Fibroblast of skin of back (primary cell): ENCODE measurements at regions not wholly inside any gene's neighbourhood (a gene's known extent, or its start where the extent isn't known, plus 50 kb on each side); places are given as distances from the start of the nearest gene placed in this dataset.

Experiments used
- DNase-seq: peaks from one replicate; pipeline ENCODE4 v3.0.0-alpha.2; 2013

DNA sequence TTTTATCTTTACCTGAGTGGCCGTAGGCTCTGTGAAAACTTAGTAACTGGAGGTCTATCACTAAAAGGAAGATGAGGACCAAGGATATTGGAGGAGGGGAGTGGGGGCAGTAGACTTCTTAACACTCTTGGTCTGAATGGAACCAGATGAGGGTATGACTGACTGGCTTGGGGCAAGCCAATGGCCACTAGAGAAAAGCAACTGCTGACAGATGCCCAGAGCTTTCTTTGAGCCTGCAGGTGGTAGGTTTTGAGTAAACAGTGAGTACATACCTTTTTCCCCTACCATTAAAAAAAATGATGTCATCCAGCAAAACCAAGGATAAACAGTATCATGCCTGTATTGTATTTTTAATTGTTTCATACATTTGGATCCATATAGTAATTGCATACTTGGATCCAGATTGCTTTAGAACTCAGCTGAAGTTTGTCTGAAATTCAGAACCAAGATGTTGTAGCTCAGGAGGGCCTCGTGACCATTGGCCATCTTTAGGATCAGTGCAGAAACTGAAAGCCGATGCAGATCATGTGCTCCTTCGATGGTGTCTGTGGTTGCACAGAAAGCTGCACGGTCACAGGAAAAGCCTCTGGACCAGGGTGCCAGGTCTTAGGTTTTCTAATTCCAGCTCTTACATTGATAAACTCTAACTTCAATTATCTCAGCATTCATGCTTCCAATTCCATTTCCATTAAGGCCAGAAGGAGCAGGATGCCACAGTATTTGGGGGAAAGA lies 131.0 kb downstream of the PDGFRA start:
- no peak for DNase-seq

DNA sequence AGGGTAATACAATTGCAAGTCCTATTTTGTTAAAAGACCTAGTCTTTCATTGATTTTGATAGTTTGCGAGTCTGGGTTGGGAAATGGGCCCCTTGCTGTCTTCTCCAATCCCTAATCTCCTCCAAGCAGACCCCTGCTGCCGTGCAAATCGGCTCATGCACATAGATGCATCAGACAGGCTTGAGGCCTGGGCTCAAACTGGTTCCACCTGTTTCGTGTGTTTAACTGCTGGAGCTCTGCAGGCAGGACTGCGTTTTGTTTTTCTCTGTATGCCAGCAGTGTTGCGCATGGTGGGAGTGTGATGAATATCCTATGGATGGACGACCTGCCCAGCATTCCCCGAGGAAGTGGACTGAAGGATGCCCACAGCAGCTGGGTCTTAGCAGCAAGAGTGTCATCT lies 133.9 kb downstream of the PDGFRA start:
- DNase-seq: no peak

DNA sequence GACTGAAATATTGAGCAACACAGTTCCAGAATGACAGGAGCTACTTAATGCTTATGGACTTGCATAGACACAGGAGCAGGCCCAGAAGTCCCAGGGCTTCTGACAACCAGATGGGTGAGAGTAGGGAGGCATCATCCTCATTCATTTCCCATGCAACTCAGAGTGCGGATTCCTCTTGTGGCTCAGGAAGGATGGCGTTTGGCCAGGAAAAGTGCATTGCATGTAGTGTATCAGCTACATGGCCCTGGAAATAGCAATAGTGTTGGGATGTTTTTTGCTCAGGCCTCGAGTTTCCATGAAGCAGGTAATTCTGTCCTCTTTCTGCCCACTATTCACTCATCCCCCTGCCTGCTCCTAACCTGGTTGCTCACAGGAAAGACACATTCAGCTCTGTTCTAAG lies 136.6 kb downstream of the PDGFRA start:
- peak; percentile 11 for DNase-seq

DNA sequence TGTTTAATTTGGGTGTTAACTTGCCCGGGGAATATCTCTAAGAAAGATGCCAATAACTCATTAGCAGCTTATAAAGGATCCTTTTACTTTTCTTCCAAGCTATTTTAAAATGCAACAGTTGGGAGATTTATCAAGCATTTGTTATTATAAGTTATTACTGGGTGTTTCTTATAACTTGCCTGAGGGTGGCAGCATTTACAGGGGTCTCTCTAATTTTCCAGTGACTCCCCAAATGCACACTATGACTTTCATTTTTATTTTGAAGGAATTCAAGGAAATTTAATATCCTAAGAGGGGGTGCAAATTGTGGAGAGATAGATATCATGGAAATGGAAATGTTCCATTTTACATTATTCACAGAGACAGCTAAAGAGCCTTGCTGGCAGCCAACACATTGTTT lies 138.0 kb downstream of the PDGFRA start:
- DNase-seq: no peak

DNA sequence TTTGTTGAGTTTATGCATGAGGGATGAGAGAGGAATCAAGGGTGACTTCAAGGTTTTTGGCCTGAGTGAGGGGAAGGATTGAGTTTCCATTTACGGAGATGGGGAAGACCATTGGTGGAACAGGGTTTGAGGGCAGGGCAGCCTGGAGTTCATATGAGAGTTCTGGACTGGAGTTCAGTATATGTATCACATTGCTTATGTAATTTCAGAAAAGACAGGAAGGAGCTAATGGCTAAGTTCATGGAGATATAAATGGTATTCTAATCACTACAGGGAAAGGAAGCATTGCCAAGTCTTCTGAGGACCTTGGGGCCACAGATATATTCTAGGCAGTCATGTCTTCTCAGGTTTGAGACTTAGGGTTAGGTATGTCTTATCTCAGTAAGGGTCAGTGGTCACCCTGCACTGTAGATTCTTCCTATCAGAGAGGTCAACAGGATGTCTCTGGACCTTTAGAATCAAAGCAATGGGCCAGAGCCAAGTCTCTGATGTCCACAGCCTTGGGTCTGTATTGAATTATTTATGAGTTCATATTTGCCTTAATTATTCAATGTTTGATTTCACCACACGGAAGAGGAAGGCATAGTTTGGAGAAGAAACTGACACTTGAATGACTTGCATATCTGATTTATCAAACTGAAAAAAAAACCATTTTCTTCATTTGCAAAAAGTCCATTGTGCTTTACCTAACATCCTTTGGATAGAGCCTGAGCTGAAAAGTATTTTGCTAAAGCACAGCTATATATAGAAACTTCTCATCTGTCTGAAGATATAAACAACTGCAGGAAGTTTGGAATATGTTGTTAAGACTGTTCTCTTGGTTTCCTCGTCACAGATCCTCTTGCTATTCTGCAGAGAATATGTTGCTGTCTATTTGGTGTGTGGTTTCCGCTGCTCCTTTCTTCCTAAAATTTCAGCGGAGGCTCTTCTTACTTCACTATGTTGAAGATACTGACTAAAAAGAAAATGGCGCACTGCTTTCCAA lies 139.5 kb downstream of the PDGFRA start:
- no peak for DNase-seq

DNA sequence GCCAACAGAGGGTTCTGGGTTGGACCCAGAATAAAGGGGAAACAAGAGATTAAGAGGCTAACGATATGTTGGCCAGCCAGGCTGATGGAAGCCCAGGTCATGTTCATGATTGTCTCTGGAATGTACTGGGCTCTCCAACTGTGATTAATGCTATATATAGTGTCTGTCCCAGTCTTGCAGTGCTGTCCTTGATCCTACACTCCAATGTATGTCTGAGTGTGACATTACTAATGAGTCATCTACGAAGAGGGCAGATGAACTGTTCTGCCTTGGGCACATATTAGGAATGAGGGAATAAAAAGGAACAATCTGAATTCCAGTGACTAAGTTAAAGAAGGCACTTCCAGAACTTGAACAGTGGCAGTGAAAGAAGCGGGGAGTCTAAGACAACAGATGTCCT lies 142.1 kb downstream of the PDGFRA start:
- peak; percentile 92 for DNase-seq

DNA sequence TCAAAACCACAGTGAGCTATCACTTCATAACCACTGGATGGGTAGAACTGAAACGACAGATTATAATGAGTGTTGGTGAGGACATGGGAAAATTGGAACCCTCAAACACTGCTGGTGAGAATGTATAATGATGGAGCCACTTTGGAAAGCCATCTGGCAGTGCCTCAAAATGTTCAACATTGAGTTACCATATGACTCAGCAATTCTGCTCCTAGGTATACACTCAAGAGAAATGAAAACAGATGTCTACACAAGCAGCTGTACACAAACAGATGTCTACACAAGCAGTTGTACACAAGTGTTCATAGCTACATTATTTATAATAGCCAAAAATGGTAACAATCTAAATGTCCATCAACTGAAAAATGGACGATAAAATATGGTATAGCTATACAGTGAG lies 143.9 kb downstream of the PDGFRA start:
- no peak for DNase-seq

DNA sequence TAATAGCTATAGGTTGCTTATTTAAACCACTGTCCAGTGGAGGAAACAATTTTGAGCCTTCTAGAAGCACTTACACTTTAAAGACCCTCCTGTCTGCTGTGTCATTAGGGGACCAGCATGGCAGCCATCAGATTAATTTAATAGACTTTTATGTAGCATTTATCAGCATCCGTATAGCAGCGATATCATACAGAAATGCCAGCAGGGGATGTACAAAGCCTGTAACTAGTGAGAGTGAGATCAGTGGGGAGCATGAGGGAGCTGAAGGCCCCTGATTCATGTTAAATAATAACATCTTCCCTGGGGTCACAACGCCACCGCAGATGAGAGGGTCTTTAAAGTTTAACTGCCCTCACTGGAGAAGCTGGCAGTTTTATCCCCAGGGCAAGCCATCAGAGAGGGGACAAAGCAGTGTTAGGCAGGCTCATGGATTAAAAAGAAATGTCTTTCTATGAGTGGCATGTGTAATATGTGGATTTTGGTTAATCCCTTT lies 144.7 kb downstream of the PDGFRA start:
- DNase-seq: no peak

DNA sequence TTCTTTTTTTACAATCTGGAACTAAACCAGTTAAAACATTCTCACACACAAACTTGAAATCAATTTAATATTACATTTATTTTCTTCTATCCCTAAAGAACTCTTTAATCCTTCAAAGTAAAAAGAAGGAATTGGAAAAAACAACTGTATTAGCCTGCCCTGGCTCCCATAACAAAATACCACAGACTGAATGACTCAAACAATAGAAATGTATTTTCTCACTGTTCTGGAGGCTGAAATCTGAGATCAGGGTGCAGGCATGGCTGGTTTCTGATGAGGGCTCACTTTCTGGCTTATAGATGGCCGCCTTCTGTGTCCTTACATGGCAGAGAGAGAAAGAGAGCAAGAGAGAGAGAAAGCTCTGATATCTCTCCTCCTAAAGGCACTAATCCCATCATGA lies 149.4 kb downstream of the PDGFRA start:
- DNase-seq: peak; percentile 85

DNA sequence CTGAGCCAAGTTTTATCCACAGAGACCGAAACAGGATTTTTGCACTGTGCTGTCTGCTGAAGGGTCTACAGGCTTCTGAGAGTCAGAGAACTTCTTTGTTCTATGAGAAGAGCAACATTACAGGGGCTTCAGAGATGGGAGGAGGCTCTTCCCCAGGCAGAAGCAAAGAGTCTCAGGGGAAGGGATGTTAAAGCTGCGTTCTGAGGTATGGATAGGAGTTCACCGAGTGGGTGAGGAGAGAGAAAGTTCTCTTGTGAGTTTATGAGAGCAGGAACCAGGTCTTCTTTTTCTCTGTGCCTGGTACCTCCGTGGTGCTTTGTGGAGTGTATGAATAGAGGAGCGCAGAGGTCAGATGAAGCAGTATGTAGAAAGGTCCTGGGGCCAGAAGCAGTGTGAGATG lies 155.1 kb downstream of the PDGFRA start:
- no peak for DNase-seq

DNA sequence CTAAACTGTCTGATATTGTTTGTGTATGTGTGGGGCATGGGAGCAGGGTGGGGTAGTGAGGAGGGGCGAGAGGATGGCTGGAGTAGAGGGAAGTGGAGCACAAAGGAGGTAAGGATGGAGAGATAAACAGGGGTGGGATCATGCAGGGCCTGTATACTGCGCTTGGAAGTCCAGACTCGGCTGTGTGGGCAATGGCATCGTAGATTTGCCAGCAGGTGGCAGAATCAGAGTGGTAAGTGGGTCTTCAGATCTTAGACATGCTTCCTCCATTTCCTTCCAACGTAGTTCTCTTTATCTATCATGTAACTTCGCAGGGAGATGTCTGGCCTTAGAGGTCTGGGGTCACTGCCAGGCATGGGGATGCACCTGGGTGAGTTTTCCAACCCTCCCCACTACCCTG lies 155.5 kb downstream of the PDGFRA start:
- peak; percentile 57 for DNase-seq

DNA sequence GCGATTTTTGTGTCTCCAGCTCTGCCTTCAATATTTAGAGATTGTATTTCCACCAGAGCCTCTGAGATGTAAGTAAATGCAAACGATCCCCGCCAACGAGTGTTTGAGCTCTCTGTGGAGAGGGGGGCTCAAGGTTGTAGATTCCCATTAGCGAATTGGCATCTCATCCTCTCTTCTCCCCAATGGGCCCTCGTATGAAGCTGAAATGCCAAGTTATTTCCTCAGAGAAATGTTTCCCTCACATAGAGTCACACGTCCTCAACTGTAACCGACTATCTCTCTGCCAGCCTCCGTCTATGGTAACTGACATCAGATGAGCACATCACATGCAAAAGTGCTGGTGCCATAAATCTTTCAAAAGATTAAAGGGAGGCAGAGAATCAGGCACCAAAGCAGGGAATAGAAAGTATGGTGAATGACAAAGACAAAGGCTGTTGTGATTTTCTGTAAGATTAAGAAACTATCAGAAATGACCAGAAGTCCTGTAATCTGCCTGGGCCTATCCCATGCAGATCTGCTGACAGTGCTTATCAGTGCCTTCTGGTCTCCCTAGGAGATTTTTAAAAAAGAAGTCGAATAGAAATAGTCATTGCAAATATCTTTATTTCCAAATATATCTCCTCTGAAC lies 157.1 kb downstream of the PDGFRA start:
- no peak for DNase-seq

DNA sequence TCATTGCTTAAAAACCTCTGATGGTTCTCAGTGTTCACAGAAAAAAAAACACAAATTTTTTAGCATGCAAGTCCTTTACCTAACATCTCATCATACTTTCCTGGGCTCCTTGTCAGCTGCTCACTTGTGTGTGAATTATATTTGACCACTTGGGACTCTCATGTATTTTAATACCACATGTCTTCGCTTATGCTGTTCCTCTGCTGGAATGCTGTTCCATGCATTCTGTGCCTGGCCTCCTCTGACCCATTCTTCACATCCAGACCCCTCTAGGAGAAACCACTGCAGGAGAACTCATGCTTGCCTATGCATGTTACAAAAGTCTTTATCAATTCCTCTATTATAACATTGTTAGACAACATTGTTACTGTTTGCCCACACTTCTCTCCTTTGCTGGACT lies 157.6 kb downstream of the PDGFRA start:
- DNase-seq: no peak

DNA sequence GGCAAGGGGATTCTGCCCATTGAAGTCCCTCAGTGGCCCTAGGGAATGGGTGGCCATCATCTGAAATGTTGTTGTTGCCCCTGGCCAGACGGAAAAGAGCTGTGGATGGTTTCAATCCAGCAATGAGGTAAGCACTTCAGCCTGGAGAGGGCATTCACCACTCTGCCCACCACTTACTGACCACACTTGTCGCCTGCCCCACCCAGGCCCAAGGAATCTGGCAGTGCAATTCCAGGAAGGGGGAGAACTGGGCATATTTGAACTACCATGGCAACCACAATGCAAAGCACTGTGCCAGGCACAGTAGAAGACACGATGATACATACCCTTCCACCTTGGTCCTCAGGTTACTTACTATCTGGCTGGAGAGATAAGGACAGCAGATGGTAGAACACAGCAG lies 161.6 kb downstream of the PDGFRA start:
- DNase-seq: no peak

DNA sequence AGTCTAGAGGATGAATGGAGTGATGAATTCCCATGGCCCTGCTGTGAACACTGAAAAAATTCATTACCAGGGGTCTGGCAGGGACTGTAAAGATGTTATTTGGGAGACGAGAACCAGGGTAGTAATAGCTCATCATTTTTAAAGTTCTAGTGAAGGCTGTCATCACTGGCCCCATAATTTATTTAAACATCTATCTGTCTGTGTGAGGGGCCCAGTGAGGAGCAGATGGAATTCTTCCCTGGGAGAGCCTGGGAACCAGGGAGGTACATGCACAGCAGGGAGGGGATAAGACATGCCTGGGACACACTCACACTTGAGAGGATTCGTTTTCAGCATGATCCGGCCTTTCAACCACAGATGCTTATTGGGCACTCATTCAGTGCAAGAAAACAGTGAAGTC lies 162.0 kb downstream of the PDGFRA start:
- peak; percentile 56 for DNase-seq

DNA sequence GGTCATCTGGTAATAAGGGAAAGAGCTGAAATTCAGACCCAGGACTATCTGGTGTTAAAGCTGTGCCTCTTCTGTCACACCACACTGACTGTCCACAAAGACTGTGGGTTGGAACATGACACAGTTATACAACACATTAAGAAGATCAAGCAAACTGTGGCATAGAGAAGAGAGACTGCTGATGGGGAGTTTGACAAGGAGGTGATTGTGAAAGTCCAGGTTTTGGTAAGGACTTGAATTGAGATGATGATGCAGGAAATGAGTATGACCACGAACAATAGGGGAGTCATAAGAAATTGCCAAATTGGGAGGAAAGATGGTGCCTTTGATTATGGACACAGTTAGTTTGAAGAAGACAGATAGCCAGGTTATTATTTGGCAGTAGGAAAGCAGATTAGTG lies 163.4 kb downstream of the PDGFRA start:
- DNase-seq: no peak

DNA sequence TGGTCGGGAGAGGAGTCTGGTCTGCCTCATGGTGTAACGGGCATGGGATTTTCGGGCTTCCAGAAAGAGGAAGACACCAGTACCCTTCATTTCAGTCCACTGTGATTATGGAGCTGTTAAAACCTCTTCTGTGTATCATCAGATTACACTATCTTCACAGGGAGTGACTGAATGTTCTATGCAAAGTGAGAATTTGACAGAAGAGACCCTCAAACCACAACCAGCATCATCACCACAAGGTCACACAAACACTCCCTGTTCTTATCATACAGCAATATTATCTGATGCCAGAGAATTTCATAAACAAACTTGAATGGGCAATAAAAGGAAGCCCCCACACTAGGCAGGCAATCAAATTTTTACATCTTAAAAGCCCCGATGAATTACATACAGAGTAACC lies 164.2 kb downstream of the PDGFRA start:
- DNase-seq: no peak

DNA sequence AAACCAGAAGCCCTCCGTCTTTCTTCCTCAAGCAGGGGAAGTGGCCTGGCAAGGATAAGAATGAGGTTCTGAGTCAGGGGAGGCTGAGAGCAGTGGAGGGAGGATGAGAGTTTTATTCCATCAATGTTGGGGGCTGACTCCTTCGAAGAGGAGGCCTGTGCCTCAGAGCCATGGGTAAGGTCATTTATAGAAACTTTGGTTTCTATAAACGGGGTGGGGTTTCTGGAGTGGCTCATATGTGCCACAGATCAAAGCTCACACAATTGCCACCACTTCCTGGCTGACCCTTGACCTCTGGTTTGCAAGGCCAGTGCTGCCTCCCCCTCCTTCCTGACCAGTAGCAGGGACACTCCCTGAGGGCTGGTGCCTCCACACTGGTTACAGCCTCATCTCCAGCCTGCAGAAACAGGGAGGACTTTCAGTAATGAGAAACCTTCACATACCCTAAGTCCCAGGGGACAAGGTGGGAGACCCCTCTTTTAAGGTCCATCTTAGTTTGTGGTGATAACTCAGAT lies 166.0 kb downstream of the PDGFRA start:
- DNase-seq: no peak

DNA sequence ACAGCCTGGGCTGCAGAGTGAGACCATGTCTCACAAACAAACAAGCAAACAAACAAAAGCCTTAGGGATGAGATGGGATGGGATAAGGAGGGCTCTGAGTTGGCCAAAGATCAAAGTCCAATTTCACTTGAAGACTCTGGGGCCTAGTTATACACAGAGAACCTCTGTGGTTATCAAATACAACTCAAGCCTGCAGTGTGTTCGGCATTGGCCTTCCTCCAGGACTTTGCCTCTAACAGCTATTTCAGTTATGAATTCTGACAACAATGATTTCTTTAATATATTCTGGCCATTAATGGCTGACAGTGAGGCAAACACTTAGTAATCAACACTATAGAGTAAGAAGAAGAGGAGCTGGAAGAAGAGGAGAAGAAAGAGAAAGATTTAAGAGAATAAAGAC lies 171.1 kb downstream of the PDGFRA start:
- DNase-seq: peak; percentile 20

DNA sequence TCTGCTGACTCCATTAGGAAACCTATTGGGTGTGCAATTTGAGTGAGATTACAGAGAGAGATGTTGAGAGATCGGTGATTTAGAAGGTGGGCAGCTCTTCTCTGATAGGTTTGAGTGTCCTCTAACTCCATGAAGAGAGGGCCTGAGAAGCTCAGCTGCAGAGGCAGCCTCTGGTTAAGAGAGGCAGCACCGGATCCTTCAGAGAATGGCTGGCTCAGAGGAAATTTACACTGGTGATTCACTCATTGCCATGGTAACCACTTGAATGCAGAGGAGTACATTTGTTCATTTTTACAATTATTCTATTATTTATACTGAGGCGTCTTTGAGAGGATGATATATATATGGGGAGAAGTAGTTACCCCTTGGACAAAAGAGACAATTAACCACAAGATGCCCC lies 171.7 kb downstream of the PDGFRA start:
- peak; percentile 88 for DNase-seq

DNA sequence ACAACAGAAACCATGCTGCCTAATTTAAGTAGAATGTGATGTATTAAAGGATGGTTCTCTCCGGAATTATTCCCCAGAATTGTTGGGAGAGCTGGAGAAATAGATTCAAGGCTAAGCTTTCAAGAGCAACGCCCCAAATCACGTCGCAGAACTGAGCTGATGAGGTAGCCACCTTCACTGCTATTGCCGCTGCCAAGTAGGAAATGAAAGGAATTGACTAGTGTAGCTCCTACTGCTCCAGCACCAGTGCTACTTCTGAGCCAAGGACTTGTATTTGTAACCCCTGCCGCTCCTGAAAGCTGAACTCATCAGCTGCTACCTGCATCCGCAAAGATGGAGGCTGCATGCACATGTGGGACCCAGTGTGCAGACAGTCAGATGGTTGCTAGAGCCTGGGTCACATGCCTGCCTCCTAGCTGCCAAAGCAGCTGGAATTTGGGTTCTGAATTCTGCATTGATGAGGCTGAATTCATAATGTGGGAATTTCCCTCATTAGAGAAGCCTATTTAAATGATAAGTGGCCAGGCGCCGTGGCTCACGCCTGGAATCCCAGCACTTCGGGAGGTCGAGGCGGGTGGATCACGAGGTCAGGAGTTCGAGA lies 173.9 kb downstream of the PDGFRA start:
- no peak for DNase-seq

DNA sequence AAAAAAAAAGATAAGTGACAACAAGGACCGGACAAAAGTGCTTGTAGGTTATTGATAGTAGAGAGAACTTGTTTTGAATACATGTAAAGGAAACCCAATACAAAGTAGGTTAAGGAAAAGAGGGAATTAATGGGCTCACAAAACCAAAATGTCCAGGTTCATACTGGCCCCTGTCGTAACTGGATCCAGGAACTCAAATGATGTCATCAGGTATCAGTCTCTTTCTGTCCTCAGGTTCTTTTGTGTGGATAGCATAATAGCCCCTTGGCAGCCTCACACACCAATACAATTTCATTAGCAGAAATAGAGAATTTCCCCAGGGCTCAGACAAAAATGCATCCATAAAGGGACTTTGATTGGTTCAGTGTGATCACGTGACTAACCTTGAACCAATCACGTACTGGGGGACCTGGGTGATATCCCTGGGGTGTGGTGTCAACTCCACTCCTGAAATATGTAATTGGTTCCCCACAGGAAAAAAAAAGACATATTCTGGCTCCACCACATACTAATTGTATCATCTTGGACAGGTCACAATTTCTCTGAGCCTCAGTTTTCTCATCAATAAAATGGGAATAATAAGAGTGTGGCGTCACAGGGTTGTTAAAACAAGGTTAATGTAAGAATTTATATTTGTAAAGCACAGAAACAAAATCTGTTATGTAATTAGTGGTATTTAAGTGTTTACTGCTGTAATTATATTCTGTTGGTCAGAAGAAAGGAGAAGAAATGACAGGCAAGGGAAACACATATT lies 174.8 kb downstream of the PDGFRA start:
- DNase-seq: no peak
